ENCODE measurements at regions not wholly inside any gene's neighbourhood (a gene's known extent, or its start where the extent isn't known, plus 50 kb on each side); places are given as distances from the start of the nearest gene placed in this dataset.

DNA sequence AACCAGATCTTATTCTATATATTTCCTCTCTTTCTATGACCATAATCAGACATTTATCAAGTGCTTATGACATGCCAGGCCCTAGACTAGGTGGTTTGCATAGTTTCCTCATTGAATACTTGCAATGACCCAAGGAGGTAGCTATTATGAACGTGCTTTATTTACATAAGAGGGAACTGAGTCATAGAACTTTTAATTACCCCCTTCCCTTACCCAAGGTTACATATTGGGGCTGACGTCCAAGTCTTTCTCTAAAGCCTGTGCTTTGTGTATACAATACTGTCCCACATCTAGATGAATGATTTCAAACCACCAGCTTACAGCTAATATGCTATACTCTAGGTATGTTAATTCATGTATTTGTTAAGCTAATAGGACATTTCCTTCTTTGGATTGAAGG, 91.9 kb upstream of the NPY start:
- Histone ChIP-seq H3K27me3 (no peaks in the 10 kb centered on the region), H3K27ac (no peak overlapping the region), H3K36me3 (no peaks in the 10 kb centered on the region), H3K4me3 (no peak overlapping the region), H3K4me1 (peaks cover 0 to 8% (median 0%) of the 10 kb centered on the region in 4 donors), H3K9me3 (no peaks in the 10 kb centered on the region)
- 6 to 29% (median 14%) methylated on average over 2 of the region's 2 CpGs for WGBS, 5 donors
- TF ChIP-seq CTCF (IDR thresholded peaks at IDR 0.05) (no peak), POLR2AphosphoS5 (IDR thresholded peaks at IDR 0.05) (no peak), EP300 (IDR thresholded peaks at IDR 0.05) (no peak), POLR2A (IDR thresholded peaks at IDR 0.05) (no peak)
- intact Hi-C loops (cut with DNase I; ENCODE audit: low total_unique reads) = no loop called here
- no peak for DNase-seq

DNA sequence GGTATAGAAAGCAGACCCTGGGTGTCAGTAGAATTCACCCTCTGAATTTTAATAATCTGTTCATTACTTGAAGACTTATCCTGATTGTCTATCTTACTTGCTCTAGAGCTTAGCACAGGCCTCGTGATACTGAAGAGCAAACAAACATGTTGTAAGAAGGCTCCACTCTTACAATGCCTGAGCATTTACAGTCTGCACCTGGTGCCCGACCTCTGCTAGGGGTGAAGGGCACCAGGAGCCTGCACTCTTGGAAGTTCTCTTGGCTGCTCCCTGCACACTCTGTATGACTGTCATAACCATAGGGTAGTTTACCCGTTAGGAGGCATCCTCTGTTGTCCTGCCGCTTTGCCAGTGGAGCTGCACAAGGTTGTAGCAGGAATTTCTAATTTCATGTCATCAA, 91.3 kb upstream of the NPY start:
- Histone ChIP-seq H3K9me3 (no peaks in the 10 kb centered on the region), H3K4me1 (peaks cover 0 to 8% (median 0%) of the 10 kb centered on the region in 4 donors), H3K36me3 (no peaks in the 10 kb centered on the region), H3K27me3 (no peaks in the 10 kb centered on the region), H3K4me3 (no peak overlapping the region), H3K27ac (no peak overlapping the region)
- DNase-seq = peak in 1 of 2 donors; percentile 13
- TF ChIP-seq EP300 (IDR thresholded peaks at IDR 0.05) = no peak
- TF ChIP-seq POLR2A (IDR thresholded peaks at IDR 0.05) = no peak
- no peak for TF ChIP-seq POLR2AphosphoS5 (IDR thresholded peaks at IDR 0.05)
- intact Hi-C loops (cut with DNase I; ENCODE audit: low total_unique reads) = no loop called here
- WGBS, 5 donors = 41 to 65% (median 61%) methylated on average over 4 of the region's 4 CpGs

DNA sequence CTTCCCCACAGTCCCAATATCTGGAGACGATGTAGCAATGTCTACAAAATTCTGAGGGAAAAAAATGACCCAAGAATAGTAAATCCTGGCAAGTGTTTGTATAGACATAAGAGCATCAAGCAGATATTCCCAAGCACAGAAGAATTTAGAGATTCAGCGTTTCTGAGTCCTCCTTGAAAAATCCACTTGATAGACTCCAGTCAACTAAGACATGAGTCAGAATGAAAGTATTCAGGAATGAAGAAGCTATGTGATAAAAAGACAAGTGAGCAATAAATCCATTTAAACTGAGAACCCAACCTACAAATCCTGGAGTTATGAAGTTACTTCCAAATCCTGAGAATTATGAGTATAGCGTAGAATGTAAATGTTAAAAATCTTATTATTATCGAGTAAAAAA, 86.1 kb upstream of the NPY start:
- TF ChIP-seq POLR2A (IDR thresholded peaks at IDR 0.05) (no peak), CTCF (IDR thresholded peaks at IDR 0.05) (no peak), POLR2AphosphoS5 (IDR thresholded peaks at IDR 0.05) (no peak), EP300 (IDR thresholded peaks at IDR 0.05) (no peak)
- Histone ChIP-seq H3K27me3 (no peaks in the 10 kb centered on the region), H3K9me3 (no peaks in the 10 kb centered on the region), H3K36me3 (no peaks in the 10 kb centered on the region), H3K4me3 (no peak overlapping the region), H3K4me1 (no peaks in the 10 kb centered on the region), H3K27ac (no peak overlapping the region)
- intact Hi-C loops (cut with DNase I; ENCODE audit: low total_unique reads) = no loop called here
- WGBS, 5 donors = 69 to 87% (median 83%) methylated on average over 4 of the region's 4 CpGs
- DNase-seq = no peak

DNA sequence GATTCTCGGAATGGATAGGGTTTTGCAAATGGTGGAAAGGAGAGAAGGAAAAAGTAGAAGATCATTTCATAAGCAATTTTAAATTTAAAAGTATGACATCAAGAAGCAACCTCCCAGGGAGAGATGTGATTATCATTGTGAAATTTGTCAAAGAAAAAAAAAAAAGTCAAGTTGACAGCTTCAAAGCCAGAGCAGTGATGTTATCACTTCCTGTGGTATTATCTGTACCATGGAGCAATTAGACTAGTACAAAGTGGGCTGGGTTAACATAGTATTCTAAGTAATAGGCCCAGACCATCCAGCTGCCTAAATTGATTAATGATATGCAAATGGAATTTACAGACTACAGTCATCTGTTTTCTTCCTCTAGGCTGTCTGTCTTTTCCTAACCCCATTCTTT, 84.0 kb upstream of the NPY start:
- no peak for DNase-seq
- no peak overlapping the region for H3K27ac ChIP-seq
- H3K36me3 ChIP-seq = no peaks in the 10 kb centered on the region
- 75 to 100% (median 93%) methylated on average over 1 of the region's 1 CpG for WGBS, 5 donors
- H3K9me3 ChIP-seq = no peaks in the 10 kb centered on the region
- no peaks in the 10 kb centered on the region for H3K4me1 ChIP-seq
- no peaks in the 10 kb centered on the region for H3K27me3 ChIP-seq
- TF ChIP-seq EP300 (IDR thresholded peaks at IDR 0.05) (no peak), POLR2A (IDR thresholded peaks at IDR 0.05) (no peak), POLR2AphosphoS5 (IDR thresholded peaks at IDR 0.05) (no peak), CTCF (IDR thresholded peaks at IDR 0.05) (no peak)
- intact Hi-C loops (cut with DNase I; ENCODE audit: low total_unique reads) = no loop called here
- H3K4me3 ChIP-seq = no peak overlapping the region

DNA sequence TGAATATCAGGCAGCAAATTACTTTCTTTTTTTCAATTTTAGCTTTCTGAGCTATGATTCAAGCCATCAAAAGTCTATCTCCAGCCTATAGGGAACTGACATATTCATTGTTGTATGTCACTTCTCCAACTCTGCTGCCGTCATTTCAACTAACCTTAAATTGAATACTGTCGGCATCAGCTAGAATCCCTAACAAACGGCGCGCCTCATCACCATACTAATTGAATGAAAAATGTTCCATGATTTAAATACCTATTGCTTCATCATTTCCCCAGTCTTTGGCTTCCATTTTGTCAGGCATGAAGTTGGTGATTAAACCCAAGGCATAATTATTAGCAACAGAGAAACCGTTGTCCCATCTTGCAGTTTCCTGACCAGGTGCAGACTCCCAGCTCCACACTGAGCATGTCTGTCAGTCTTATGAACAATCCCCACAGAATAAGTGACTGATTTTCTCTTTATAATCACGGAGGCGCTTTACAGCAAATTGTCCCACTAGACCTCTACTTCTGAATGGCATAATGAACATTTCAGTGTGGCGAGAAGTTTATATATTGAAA, 83.5 kb upstream of the NPY start:
- no peaks in the 10 kb centered on the region for H3K36me3 ChIP-seq
- no peak overlapping the region for H3K27ac ChIP-seq
- no peak overlapping the region for H3K4me3 ChIP-seq
- no peaks in the 10 kb centered on the region for H3K27me3 ChIP-seq
- DNase-seq = no peak
- H3K9me3 ChIP-seq = no peaks in the 10 kb centered on the region
- H3K4me1 ChIP-seq = no peaks in the 10 kb centered on the region
- WGBS, 5 donors = 85 to 90% (median 86%) methylated on average over 9 of the region's 9 CpGs
- TF ChIP-seq EP300 (IDR thresholded peaks at IDR 0.05) = no peak
- no peak for TF ChIP-seq POLR2A (IDR thresholded peaks at IDR 0.05)
- no peak for TF ChIP-seq CTCF (IDR thresholded peaks at IDR 0.05)
- TF ChIP-seq POLR2AphosphoS5 (IDR thresholded peaks at IDR 0.05) = no peak
- intact Hi-C loops (cut with DNase I; ENCODE audit: low total_unique reads) = no loop called here
